GM18505 (cell line): ENCODE measurements at regions not wholly inside any gene's neighbourhood (a gene's known extent, or its start where the extent isn't known, plus 50 kb on each side); places are given as distances from the start of the nearest gene placed in this dataset.
A peak's percentile ranks its signal among the peaks of the same experiment; 100 is the strongest.
"Not testable (repeated sequence)": the region's sequence is repeated elsewhere in the genome, so short reads cannot be mapped to it uniquely, and the experiment has no call there.

ENCODE experiments used
- ATAC-seq: cut with Tn5 transposase; IDR thresholded peaks from one replicate; pipeline ENCODE4 v1.9.1; 2021; ENCODE audit not compliant: unreplicated experiment
- POLR2A ChIP-seq: IDR thresholded peaks from 4 replicates; pipeline ENCODE4 v1.6.1; 2011; ENCODE audit warnings: borderline replicate concordance; ENCODE audit not compliant: insufficient read depth, insufficient read length; ENCODE audit errors: extremely low read depth

GRCh38 chrX:67213686-67214085, 330.1 kb upstream of the AR start:
- not testable (repeated sequence) for ATAC-seq

- TF ChIP-seq POLR2A: no peak
- ATAC-seq: peak; percentile 70
These were observed 335.9 kb upstream of the AR start for GRCh38 chrX:67207912-67208311.

GRCh38 chrX:67159437-67159836, 384.4 kb upstream of the AR start:
- no peak for TF ChIP-seq POLR2A

GRCh38 chrX:67114635-67115034, 429.2 kb upstream of the AR start:
- no peak for ATAC-seq
- no peak for TF ChIP-seq POLR2A

More at GRCh38 chrX:67159437-67159836, 384.4 kb upstream of the AR start:
- no peak for ATAC-seq

GRCh38 chrX:67105758-67106116, 438.1 kb upstream of the AR start:
- TF ChIP-seq POLR2A: no peak
- ATAC-seq: no peak

GRCh38 chrX:67104982-67105757, 438.7 kb upstream of the AR start:
- no peak for TF ChIP-seq POLR2A
- ATAC-seq: no peak

- TF ChIP-seq POLR2A: no peak
- ATAC-seq: no peak
These were observed 443.6 kb upstream of the AR start for GRCh38 chrX:67100031-67100884.

- ATAC-seq: no peak
- no peak for TF ChIP-seq POLR2A
These were observed 449.8 kb upstream of the AR start for GRCh38 chrX:67094061-67094460.

- no peak for TF ChIP-seq POLR2A
- no peak for ATAC-seq
These were observed 411.9 kb upstream of the EDA2R start for GRCh38 chrX:67050760-67051159.

GRCh38 chrX:67044866-67045265, 406.0 kb upstream of the EDA2R start:
- ATAC-seq: no peak
- no peak for TF ChIP-seq POLR2A

- no peak for ATAC-seq
- no peak for TF ChIP-seq POLR2A
These were observed 405.3 kb upstream of the EDA2R start for GRCh38 chrX:67044029-67044653.

- TF ChIP-seq POLR2A: no peak
These were observed 365.6 kb upstream of the EDA2R start for GRCh38 chrX:67004451-67004850.

GRCh38 chrX:66994729-66995128, 355.9 kb upstream of the EDA2R start:
- no peak for ATAC-seq
- TF ChIP-seq POLR2A: no peak

More at GRCh38 chrX:67004451-67004850, 365.6 kb upstream of the EDA2R start:
- no peak for ATAC-seq

- not testable (repeated sequence) for ATAC-seq
These were observed 353.2 kb upstream of the EDA2R start for GRCh38 chrX:66992077-66992476.
